GM18861 (cell line): ENCODE measurements at regions not wholly inside any gene's neighbourhood (a gene's known extent, or its start where the extent isn't known, plus 50 kb on each side); places are given as distances from the start of the nearest gene placed in this dataset.
"Not testable (repeated sequence)": the region's sequence is repeated elsewhere in the genome, so short reads cannot be mapped to it uniquely, and the experiment has no call there.

Experiments used
- ATAC-seq: cut with Tn5 transposase; IDR thresholded peaks from one replicate; pipeline ENCODE4 v1.9.1; 2021; ENCODE audit not compliant: unreplicated experiment

GRCh38 chr10:15921423-15921945 is 61.2 kb upstream of the MINDY3 start:
- ATAC-seq, result not testable (repeated sequence)

DNA sequence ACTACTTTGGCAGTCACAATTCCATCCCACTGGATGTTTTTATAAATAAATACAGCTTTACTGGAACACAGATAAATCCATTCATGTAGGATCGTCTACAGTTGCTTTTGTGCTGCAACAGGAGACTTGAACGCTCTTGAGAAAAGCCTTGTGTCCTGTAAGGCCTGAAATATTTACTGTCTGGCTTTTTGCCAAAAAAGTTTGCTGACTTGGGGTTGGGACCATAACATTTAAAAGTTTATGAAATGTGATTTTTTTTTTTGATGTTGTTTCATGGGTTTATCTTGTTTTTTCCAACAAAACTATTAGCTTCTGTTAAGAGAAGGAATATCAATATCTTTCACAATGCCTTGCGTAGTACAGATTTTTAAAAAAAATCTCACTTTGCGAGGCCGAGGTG is 71.1 kb upstream of the MINDY3 start:
- no peak for ATAC-seq

DNA sequence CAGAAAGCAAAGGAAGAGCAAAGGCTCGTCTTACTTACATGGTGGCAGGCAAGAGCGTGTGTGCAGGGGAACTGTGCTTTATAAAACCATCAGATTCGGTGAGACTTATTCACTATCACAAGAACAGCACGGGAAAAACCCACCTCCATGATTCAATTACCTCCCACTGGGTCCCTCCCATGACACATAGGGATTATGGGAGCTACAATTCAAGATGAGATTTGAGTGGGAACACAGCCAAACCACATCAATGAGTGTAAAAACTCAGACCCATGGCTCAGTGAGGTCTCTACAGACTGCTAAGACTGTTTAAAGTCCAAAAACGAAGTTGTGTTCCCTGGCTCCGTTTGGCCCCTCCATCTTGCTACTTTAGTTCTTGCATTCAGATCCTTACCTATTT is 79.2 kb upstream of the MINDY3 start:
- not testable (repeated sequence) for ATAC-seq

DNA sequence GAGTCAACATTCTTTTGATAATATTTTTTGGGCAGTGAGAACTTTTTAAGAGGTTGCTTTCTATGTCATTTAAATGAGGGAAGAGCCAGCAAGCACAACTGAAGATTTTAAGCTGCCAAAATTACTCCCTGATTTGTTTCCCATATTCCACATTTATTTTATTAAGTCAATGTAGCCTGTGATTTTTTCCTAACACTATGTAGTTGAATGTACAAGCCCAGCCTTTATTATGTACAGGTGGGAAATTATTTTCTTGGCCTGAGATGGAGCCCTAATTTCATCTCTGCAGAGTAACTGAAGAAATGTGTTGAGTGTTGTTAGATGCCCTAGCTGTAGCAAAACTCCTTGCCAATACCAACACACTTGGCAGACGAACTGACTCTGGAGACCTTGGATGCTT is 83.1 kb upstream of the MINDY3 start:
- ATAC-seq, result no peak

DNA sequence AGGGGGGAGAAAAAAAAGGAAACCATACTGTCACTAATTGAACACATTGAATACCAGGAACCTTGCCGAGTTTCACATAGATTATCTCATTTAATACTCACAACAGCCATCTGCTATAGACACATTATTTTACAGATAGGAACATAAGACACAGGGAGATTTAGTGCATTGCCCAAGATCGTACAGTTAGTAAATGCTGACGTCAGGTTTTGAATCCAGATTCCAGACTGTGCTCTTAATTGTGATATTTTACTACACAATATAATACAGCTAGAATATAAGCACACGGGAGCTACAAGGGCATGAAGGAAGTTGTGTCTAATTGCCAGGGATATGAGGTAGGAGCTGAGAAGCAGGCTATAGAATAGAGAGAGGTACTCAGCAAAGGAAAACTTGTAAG is 93.9 kb upstream of the MINDY3 start:
- ATAC-seq, result no peak

- no peak for ATAC-seq
Observed at GRCh38 chr10:15960277-15960676, 100.0 kb upstream of the MINDY3 start.

GRCh38 chr10:15972736-15973135 is 112.4 kb upstream of the MINDY3 start:
- not testable (repeated sequence) for ATAC-seq

GRCh38 chr10:15985690-15986089 is 125.4 kb upstream of the MINDY3 start:
- no peak for ATAC-seq

DNA sequence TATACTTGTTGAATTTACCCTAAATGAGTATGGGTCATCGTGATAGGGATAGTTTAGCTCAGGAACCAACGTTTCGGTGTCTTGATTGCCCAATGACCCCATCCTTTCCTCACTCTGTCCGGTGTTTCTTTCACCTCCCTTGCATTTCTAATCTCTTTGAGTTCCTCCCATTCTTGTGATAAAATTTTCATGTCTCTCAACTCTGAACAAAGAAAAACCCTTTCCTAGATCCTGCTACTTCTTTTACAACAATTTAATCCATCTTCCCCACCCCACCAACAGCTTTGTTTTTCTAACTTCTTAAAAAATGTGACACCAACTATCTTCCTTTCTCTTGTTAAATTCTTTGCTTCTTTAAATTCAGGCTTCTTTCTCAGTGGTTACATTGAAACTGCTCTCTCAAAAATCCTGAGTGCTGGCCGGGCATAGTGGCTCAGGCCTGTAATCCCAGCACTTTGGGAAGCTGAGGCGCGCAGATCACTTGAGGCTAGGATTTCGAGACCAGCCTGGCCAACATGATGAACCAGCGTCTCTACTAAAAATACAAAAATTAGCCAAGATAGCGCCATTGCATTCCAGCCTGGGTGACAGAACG is 130.3 kb upstream of the MINDY3 start:
- ATAC-seq, result no peak

- no peak for ATAC-seq
Observed at GRCh38 chr10:15997313-15997712, 137.0 kb upstream of the MINDY3 start.

DNA sequence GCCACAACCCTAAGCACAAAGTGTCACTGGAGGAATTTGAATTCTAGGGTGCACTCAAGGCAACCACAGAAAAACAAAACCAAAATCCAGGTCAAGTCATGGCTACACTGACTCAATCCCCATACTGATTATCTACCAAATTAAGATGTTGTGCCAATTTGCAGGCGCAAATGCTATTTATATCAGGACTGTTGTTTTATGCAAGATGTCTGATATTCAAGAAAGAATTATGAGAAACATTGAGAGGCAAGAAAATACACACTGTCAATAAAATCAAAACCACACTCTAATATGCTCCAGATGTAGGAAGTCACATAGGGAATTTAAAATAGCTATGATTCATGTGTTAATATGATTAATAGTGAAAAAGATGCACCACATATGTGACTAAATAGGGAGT is 141.3 kb upstream of the MINDY3 start:
- ATAC-seq, result no peak

DNA sequence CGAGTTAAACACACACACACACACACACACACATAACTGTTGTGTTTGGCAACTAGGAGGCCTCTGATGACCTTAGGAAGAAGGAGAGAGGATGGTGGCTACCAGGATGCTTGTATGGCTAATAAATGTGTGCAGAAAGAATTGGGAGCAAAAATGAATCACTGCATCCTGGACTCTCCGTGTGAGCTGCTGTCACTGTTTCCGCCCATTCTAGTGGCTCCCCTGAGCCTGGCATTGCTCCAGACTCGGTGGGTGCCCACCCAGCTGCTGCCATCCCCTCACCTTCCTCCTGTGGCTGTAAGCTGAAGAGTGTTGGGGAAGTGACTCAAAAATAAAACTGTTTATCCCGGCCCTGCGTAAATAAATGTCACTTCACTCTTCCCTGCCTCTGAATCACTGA is 149.5 kb upstream of the MINDY3 start:
- no peak for ATAC-seq

GRCh38 chr10:16011548-16011947 is 151.2 kb upstream of the MINDY3 start:
- ATAC-seq, result no peak

GRCh38 chr10:16014469-16014868 is 154.2 kb upstream of the MINDY3 start:
- no peak for ATAC-seq

- ATAC-seq, result no peak
Observed at GRCh38 chr10:16016688-16017087, 156.4 kb upstream of the MINDY3 start.

- no peak for ATAC-seq
Observed at GRCh38 chr10:16020836-16021235, 160.5 kb upstream of the MINDY3 start.

DNA sequence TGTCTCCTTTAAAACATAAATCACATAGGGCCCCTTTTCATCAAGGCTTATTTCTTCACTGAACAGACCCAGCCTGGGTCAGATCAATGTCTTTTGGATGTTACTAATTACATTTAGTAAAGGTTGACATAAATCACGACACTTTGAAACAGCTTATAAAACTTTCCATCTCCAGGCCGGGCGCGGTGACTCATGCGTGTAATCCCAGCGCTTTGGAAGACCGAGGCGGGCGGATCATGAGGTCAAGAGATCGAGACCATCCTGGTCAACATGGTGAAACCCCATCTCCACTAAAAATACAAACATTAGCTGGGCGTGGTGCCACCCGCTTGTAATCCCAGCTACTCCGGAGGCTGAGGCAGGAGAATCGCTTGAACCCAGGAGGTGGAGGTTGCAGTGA is 166.5 kb upstream of the MINDY3 start:
- ATAC-seq, result not testable (repeated sequence)

DNA sequence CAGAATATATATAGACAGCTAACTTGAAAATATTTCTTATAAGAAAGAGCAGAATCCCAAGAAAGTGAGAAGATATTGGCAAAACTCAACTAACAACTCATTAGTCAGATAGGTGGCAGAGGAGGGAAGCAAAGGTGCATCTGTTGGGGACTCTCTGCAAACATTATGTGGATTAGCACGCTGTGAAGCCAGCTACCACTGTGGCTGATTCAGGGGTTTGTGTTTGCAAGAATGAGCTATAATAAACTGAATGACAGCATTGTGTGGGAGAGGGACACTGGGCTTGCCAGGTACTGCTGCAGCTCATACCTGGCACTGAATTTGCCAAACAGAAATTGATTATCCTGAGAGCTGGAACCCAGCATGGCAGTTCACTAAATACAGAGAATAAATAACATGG is 170.3 kb upstream of the MINDY3 start:
- ATAC-seq, result no peak

DNA sequence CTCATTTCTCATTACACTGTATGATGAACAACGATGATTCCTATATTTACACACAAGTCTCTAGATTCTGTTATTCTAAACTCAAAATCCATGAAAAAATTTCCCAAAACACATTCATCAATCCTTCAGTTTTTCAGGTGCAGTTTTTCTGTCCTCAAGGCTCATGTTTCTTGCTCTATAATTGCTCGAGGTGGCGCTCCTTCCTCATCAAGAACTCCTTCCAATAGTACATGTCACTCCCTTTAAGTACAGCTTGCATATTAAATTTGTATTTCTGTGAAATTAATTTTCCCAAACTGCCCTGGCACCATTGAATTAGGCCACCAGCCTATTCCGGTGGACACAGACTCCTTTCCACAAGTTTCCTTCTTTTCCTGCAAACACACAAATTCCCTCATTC is 188.7 kb upstream of the MINDY3 start:
- ATAC-seq, result no peak

DNA sequence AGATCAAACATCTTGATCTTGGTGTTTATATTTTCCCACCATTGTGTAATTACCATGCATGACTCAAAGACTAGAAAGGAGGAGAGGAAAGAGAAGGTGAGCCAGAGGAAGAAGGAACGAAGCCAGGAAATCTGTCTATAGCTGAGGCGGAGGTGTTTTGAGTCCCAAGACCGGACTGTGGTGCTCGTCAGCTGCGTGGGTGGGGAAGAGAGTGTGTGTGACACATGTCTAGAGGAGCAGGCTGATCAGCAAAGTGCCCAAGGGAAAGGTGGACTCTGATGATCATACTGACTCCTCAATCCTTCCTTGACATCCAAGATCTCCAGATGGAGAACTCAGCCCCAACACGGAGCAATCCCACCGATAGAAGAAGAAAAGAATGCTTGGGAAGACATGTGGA is 189.5 kb upstream of the MINDY3 start:
- ATAC-seq, result no peak

DNA sequence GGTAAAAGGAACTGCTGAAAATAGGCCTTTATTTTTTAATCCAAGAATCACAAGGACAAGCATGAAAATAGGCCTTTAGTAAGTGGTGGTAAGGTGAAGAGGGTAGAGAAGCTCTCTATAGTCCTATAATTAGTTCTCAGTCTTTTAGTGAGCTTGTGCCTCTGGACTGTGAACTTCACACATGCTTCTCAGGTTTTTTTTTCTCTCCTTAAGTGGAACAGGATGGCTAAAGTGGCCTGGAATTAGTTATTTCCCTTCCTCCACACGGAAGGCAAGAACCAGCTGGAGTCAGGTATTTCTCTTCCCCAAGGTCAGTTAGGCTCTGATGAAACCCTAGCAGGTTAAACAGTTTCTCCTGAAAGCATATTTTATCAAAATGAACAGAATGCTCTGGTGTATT is 203.0 kb upstream of the MINDY3 start:
- ATAC-seq, result no peak

GRCh38 chr10:16083551-16083950 is 223.2 kb upstream of the MINDY3 start:
- ATAC-seq, result not testable (repeated sequence)

GRCh38 chr10:16105082-16105481 is 244.8 kb upstream of the MINDY3 start:
- no peak for ATAC-seq
